CD4-positive, CD25-positive, alpha-beta regulatory T cell (primary cell): ENCODE measurements at regions not wholly inside any gene's neighbourhood (a gene's known extent, or its start where the extent isn't known, plus 50 kb on each side); places are given as distances from the start of the nearest gene placed in this dataset.
"Not testable (repeated sequence)": the region's sequence is repeated elsewhere in the genome, so short reads cannot be mapped to it uniquely, and the experiment has no call there.

ENCODE experiments used
- ATAC-seq, 2 donors: fragments of 150-1000 bp; cut with Tn5 transposase; one replicate each; pipeline ENCODE4 v1.10.0; 2021; ENCODE audit warnings: low read depth in 2 of 2, moderate number of reproducible peaks in 2 of 2, moderate library complexity in 1 of 2
- DNase-seq, 3 donors: peaks; one replicate each; pipeline versions ENCODE4 v3.0.0 to v3.0.0-alpha.2; 2012 to 2022; ENCODE audit warnings: mixed read lengths in 1 of 3
- H3K27ac ChIP-seq: one replicate; pipeline ENCODE4 v1.7.0; 2013; ENCODE audit warnings: mild to moderate bottlenecking, low read length; ENCODE audit not compliant: insufficient read depth, poor library complexity, severe bottlenecking
- H3K27me3 ChIP-seq: one replicate; pipeline ENCODE4 v1.7.0; 2013; ENCODE audit warnings: low read length; ENCODE audit not compliant: control insufficient read depth, insufficient read depth
- H3K36me3 ChIP-seq: one replicate; pipeline ENCODE4 v1.7.0; 2013; ENCODE audit warnings: mild to moderate bottlenecking, low read length, moderate library complexity; ENCODE audit not compliant: control insufficient read depth, insufficient read depth
- H3K4me1 ChIP-seq: 2 replicates; pipeline ENCODE4 v1.7.0; 2013; ENCODE audit warnings: mild to moderate bottlenecking, low read length; ENCODE audit not compliant: insufficient read depth, control insufficient read depth, poor library complexity, severe bottlenecking
- H3K4me3 ChIP-seq: one replicate; pipeline ENCODE4 v1.7.0; 2013; ENCODE audit warnings: low read depth, mild to moderate bottlenecking, low read length, moderate library complexity
- H3K9me3 ChIP-seq, 2 experiments: 1 replicate in 1 of 2; 2 replicates in 1 of 2; pipeline ENCODE4 v1.7.0; 2013; ENCODE audit warnings: low read length in 2 of 2, mild to moderate bottlenecking in 1 of 2, moderate library complexity in 1 of 2; ENCODE audit not compliant: control insufficient read depth in 2 of 2
- H3K27ac Mint-ChIP-seq, 3 donors: one replicate each; pipeline ENCODE4 v1.8.0; 2020 to 2022; ENCODE audit warnings: mild to moderate bottlenecking in 3 of 3, mixed read lengths in 3 of 3, moderate library complexity in 2 of 3
- H3K27me3 Mint-ChIP-seq: one replicate; pipeline ENCODE4 v1.8.0; 2022; ENCODE audit warnings: mild to moderate bottlenecking, mixed read lengths
- H3K36me3 Mint-ChIP-seq: one replicate; pipeline ENCODE4 v1.8.0; 2020; ENCODE audit warnings: mixed read lengths
- H3K4me1 Mint-ChIP-seq, 4 donors: one replicate each; pipeline ENCODE4 v1.8.0; 2020 to 2022; ENCODE audit warnings: mixed read lengths in 4 of 4, mild to moderate bottlenecking in 1 of 4
- H3K4me3 Mint-ChIP-seq, 4 donors: one replicate each; pipeline ENCODE4 v1.8.0; 2020 to 2022; ENCODE audit warnings: mild to moderate bottlenecking in 4 of 4, mixed read lengths in 4 of 4, moderate library complexity in 3 of 4
- H3K9me3 Mint-ChIP-seq, 7 donors: one replicate each; pipeline ENCODE4 v1.8.0; 2020 to 2022; ENCODE audit warnings: mixed read lengths in 7 of 7, mild to moderate bottlenecking in 3 of 7, moderate library complexity in 2 of 7

DNA sequence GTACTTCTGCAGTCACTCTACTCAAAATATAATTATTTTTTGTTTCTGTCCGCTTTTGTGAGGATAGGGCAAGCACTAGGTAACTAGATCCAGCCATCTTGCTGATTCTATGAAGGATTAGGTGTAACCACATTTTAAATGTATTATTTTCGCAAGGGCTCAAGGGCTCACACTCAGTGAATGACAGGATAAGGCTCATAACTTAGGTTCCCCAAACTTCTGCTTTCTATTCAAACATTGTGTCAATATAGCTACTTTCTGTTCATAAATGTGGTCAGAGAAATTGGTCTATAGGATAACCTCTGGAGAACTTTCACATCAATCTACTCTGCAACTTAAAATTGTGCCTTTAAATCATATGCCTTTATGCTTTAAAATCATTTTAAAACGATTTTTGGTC lies 1141.2 kb downstream of the SORCS1 start:
- Mint-ChIP-seq H3K27ac (no peak overlapping the region), H3K27me3 (no peaks in the 10 kb centered on the region), H3K4me1 (no peaks in the 10 kb centered on the region), H3K36me3 (no peaks in the 10 kb centered on the region), H3K9me3 (peaks cover 0 to 12% (median 1%) of the 10 kb centered on the region in 7 donors), H3K4me3 (no peak overlapping the region)
- Histone ChIP-seq H3K4me3 (no peak overlapping the region), H3K27ac (no peak overlapping the region), H3K36me3 (no peaks in the 10 kb centered on the region), H3K9me3 (peaks cover 0 to 1% of the 10 kb centered on the region in 2 experiments), H3K27me3 (no peaks in the 10 kb centered on the region), H3K4me1 (no peaks in the 10 kb centered on the region)
- DNase-seq (no peak), ATAC-seq (no peak)

DNA sequence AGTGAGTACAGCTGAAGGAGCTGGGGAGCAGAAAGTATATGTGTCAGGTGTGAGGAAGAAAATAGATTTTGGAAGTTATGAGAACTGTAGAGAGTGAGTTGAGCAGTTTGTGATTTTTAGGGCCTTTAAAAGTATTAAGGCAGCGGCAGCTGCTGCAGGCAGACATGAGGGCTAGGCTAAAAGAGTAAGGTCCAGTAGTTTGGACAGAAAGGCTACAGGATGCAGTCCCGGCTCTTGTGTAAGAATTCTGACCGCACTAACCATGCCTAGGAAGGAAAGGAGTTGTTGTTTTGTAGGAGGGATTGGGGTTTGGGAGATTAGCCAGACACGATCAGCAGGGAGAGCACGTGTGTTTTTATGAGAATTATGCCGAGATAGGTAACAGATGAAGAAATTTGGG lies 1144.9 kb downstream of the SORCS1 start:
- not testable (repeated sequence) for H3K4me1 Mint-ChIP-seq, H3K27ac ChIP-seq, H3K36me3 ChIP-seq, H3K27me3 Mint-ChIP-seq, H3K4me3 Mint-ChIP-seq, H3K9me3 ChIP-seq, H3K27ac Mint-ChIP-seq, H3K4me1 ChIP-seq, H3K36me3 Mint-ChIP-seq, DNase-seq, ATAC-seq, H3K4me3 ChIP-seq, H3K27me3 ChIP-seq
- peaks cover 0 to 18% (median 0%) of the 10 kb centered on the region in 7 donors for H3K9me3 Mint-ChIP-seq

DNA sequence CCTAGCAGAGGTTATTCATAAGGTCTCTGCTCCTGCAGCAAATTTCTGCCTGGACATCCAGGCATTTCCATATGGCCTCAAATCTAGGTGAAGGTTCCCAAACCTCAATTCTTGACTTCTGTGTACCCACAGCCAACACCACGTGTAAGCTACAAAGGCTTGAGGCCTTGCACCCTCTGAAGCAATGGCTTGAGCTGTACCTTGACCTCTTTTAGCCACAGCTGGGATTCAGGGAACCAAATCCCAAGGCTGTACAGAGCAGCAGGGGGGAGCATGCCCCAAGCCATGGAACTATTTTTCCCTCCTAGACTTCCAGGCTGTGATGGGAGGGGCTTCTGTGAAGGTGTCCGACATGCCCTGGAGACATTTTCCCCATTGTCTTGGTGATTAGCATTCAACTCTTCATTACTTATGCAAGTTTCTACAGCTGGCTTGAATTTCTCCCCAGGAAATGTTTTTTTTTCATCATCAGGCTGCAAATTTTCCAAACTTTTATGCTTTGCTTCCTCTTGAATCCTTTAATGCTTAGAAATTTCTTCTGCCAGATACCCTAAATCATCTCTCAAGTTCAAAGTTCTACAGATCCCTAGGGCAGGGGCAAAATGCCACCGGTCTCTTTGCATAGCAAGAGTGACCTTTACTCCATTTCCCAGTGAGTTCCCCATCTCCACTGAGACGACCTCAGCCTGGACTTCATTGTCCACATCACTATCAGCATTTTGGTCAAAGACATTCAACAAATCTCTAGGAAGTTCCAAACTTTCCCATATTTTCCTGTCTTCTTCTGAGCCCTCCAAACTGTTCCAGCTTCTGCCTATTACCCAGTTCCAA lies 1148.9 kb downstream of the SORCS1 start:
- not testable (repeated sequence) for H3K36me3 ChIP-seq, DNase-seq, H3K27ac ChIP-seq, H3K4me3 Mint-ChIP-seq, ATAC-seq, H3K4me1 Mint-ChIP-seq, H3K27me3 ChIP-seq, H3K27me3 Mint-ChIP-seq, H3K4me1 ChIP-seq, H3K9me3 ChIP-seq, H3K36me3 Mint-ChIP-seq, H3K27ac Mint-ChIP-seq, H3K4me3 ChIP-seq
- H3K9me3 Mint-ChIP-seq = peaks cover 0 to 18% (median 0%) of the 10 kb centered on the region in 7 donors

DNA sequence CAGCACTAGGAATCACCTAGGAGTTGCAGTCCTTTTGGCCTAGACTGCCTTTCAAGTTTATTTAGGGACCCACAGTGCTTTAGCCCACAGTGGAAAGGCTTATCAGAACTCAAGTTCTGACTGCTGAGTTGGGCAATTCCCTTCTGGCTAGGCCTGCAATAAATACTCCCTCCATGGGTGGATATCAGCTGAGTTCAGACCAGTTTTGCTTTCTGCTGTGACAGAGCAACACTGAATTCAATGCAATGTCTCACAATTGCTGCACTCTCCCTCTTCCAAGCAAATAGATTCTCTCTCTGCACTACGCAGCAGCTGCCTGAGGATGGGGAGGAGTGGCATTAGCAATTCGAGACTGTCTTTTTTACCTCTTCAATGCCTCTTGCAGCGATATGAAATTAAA lies 1153.3 kb downstream of the SORCS1 start:
- no peaks in the 10 kb centered on the region for H3K4me1 Mint-ChIP-seq

DNA sequence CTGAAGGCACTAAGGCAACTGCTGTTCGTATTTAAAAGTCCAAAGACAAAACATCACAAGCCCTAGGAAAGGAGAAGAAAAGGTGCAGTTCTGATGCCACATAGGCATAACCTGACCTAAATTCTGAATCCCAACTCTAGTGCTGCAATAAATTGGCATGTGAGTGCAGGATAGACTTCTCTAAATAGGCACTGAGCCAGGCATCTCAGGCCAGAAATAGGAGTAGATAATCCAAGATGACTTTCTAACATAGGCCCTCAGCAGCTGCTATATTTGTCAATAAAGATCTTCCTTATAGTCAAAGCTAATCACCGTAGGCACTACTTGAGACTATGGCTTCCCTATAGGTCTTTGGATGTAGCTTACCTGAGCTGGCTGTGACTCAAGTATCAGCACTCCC lies 1163.8 kb downstream of the SORCS1 start:
- Histone ChIP-seq H3K27ac (no peak overlapping the region), H3K27me3 (no peaks in the 10 kb centered on the region), H3K4me3 (no peak overlapping the region), H3K4me1 (no peaks in the 10 kb centered on the region), H3K9me3 (no peaks in the 10 kb centered on the region), H3K36me3 (no peaks in the 10 kb centered on the region)
- Mint-ChIP-seq H3K4me3 (no peak overlapping the region), H3K9me3 (peaks cover 0 to 9% (median 4%) of the 10 kb centered on the region in 7 donors), H3K36me3 (no peaks in the 10 kb centered on the region), H3K27me3 (no peaks in the 10 kb centered on the region), H3K4me1 (no peaks in the 10 kb centered on the region), H3K27ac (no peak overlapping the region)
- ATAC-seq (no peak), DNase-seq (no peak)

More for the DNA sequence above, 1153.3 kb downstream of the SORCS1 start:
- H3K27me3 ChIP-seq = no peaks in the 10 kb centered on the region
- Mint-ChIP-seq H3K27me3 (no peaks in the 10 kb centered on the region), H3K4me3 (no peak overlapping the region), H3K36me3 (no peaks in the 10 kb centered on the region), H3K9me3 (peaks cover 0 to 17% (median 2%) of the 10 kb centered on the region in 7 donors), H3K27ac (no peak overlapping the region)
- H3K9me3 ChIP-seq = peaks cover 3 to 5% of the 10 kb centered on the region in 2 experiments
- H3K36me3 ChIP-seq = no peaks in the 10 kb centered on the region
- H3K4me3 ChIP-seq = no peak overlapping the region
- no peak for DNase-seq
- no peak overlapping the region for H3K27ac ChIP-seq
- ATAC-seq = no peak
- no peaks in the 10 kb centered on the region for H3K4me1 ChIP-seq

DNA sequence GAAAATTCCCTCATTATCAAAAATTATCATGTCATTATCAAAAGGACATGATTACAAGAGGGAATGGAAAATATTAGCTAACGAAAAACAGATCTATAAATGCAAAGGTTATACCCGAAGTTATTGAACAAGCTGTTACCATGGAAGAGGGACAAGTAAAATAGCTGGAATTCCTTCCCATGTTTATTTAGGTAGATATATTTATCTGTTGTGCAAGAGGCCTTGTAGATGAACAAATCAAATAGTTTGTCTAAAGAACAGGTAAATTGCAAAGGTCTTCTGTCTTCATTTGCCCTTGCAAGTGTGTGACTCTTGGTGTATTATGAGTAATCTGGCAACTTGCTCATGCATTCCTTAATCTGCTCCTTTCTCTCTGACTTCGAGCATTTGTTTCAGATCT lies 1170.9 kb downstream of the SORCS1 start:
- H3K9me3 ChIP-seq = no peaks in the 10 kb centered on the region
- no peak overlapping the region for H3K4me3 Mint-ChIP-seq
- no peaks in the 10 kb centered on the region for H3K27me3 Mint-ChIP-seq
- no peak for DNase-seq
- H3K4me1 ChIP-seq = no peaks in the 10 kb centered on the region
- H3K36me3 Mint-ChIP-seq = no peaks in the 10 kb centered on the region
- H3K36me3 ChIP-seq = no peaks in the 10 kb centered on the region
- H3K27me3 ChIP-seq = no peaks in the 10 kb centered on the region
- no peak overlapping the region for H3K4me3 ChIP-seq
- H3K27ac Mint-ChIP-seq = no peak overlapping the region
- no peaks in the 10 kb centered on the region for H3K4me1 Mint-ChIP-seq
- no peak overlapping the region for H3K27ac ChIP-seq
- no peak for ATAC-seq
- H3K9me3 Mint-ChIP-seq = peaks cover 0 to 12% (median 3%) of the 10 kb centered on the region in 7 donors

DNA sequence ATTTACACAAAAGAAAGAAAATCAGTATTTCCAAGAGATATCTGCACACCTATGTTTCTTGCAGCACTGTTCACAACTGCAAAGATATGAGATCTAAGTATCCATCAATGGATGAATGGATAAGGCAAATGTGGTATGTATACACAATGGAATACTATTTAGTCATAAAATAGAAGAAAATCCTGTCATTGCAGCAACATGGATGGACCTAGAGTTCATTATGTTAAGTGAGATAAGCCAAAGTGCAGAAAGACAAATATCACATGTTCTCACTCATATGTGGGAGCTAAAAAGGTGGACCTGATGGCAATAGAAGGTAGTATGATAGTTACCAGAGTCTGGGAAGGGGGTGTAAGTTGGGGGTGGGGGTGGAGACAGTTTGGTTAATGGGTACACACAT lies 1171.6 kb downstream of the SORCS1 start:
- Mint-ChIP-seq H3K27ac (no peak overlapping the region), H3K36me3 (no peaks in the 10 kb centered on the region), H3K4me3 (no peak overlapping the region), H3K9me3 (peaks cover 0 to 12% (median 3%) of the 10 kb centered on the region in 7 donors), H3K4me1 (no peaks in the 10 kb centered on the region), H3K27me3 (no peaks in the 10 kb centered on the region)
- DNase-seq (no peak), ATAC-seq (no peak)
- no peaks in the 10 kb centered on the region for H3K36me3 ChIP-seq
- no peak overlapping the region for H3K4me3 ChIP-seq
- H3K27me3 ChIP-seq = no peaks in the 10 kb centered on the region
- H3K4me1 ChIP-seq = no peaks in the 10 kb centered on the region
- H3K27ac ChIP-seq = no peak overlapping the region
- H3K9me3 ChIP-seq = no peaks in the 10 kb centered on the region

DNA sequence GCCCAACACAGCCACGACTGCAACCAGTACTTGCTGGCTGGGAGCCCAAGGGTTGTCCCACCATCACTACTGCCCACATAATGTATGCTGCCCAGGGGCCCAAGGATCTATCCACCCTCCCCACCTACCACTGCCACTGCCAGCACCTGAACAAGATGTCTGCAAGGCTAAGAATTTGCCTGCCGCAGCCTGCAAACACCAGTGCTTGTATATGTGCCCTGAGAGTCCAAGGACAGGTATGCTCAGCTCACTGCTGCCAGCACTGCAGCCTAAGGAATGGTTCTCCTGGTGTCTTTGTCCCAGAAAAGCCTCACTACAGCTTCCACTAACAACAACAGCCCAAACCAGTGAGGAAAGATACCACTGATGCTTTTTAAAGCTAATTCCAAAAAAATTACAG lies 1174.0 kb downstream of the SORCS1 start:
- Mint-ChIP-seq H3K4me3 (no peak overlapping the region), H3K4me1 (no peaks in the 10 kb centered on the region), H3K36me3 (no peaks in the 10 kb centered on the region), H3K27ac (no peak overlapping the region), H3K27me3 (no peaks in the 10 kb centered on the region), H3K9me3 (peaks cover 0 to 8% (median 3%) of the 10 kb centered on the region in 7 donors)
- Histone ChIP-seq H3K27me3 (no peaks in the 10 kb centered on the region), H3K4me1 (no peaks in the 10 kb centered on the region), H3K27ac (no peak overlapping the region), H3K36me3 (no peaks in the 10 kb centered on the region), H3K4me3 (no peak overlapping the region), H3K9me3 (no peaks in the 10 kb centered on the region)
- no peak for DNase-seq
- ATAC-seq = no peak
